Fibroblast of the aortic adventitia (primary cell): ENCODE measurements at regions not wholly inside any gene's neighbourhood (a gene's known extent, or its start where the extent isn't known, plus 50 kb on each side); places are given as distances from the start of the nearest gene placed in this dataset.

Source experiments
- DNase-seq: peaks from one replicate; pipeline ENCODE4 v3.0.0-alpha.2; 2010; ENCODE audit warnings: low read depth
- H3K4me3 ChIP-seq: 2 replicates; pipeline ENCODE4 v1.5.1; 2011; ENCODE audit warnings: low read depth, mild to moderate bottlenecking, control low read depth, low read length, moderate library complexity
- TF ChIP-seq, protein P1 (sequence below): IDR thresholded peaks from 2 replicates; pipeline ENCODE4 v1.5.1; 2011; ENCODE audit warnings: mild to moderate bottlenecking, low read length, control low read depth, inconsistent platforms; ENCODE audit not compliant: insufficient read depth

DNA sequence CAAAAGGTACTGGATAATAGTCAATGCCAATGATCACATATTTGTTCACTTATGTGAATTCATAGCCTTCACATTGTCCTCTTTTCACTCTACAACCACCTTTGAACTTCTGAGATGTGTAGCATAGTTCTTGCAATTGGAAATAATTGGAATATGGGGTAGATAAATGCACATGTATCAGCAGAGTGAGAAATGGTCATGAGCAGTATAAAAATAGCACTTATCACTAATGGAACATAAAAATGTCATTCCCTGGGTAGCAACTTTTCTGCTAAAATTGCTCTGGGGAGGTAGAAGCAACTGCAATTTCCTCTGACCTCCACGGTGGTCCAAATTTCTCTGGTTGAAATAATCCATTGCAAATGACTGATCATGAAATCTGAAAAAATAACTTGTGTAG, 1785.7 kb upstream of the FLRT2 start:
- no peak for DNase-seq
- TF ChIP-seq, protein P1, sequence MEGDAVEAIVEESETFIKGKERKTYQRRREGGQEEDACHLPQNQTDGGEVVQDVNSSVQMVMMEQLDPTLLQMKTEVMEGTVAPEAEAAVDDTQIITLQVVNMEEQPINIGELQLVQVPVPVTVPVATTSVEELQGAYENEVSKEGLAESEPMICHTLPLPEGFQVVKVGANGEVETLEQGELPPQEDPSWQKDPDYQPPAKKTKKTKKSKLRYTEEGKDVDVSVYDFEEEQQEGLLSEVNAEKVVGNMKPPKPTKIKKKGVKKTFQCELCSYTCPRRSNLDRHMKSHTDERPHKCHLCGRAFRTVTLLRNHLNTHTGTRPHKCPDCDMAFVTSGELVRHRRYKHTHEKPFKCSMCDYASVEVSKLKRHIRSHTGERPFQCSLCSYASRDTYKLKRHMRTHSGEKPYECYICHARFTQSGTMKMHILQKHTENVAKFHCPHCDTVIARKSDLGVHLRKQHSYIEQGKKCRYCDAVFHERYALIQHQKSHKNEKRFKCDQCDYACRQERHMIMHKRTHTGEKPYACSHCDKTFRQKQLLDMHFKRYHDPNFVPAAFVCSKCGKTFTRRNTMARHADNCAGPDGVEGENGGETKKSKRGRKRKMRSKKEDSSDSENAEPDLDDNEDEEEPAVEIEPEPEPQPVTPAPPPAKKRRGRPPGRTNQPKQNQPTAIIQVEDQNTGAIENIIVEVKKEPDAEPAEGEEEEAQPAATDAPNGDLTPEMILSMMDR, result no peak
- H3K4me3 ChIP-seq, result no peak overlapping the region

DNA sequence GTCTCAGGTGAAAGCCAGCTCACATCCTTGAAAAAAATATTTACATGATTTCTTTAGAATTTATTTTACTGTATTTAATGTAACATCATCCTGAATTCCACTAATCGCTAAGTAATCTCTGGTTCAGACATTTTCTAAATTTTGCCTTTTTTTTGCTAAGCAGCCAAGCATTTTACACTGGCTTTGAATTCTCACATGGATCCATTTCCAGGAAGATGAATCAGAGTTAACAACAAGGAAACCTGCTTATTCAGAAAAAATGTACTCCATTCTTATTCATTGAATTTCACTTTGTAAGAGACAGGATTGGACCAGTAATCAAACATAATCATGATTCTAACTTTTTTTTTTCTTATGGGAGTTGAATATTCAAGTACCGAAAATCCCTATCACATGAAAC, 1785.1 kb upstream of the FLRT2 start:
- TF ChIP-seq, protein P1, result no peak
- no peak for DNase-seq

DNA sequence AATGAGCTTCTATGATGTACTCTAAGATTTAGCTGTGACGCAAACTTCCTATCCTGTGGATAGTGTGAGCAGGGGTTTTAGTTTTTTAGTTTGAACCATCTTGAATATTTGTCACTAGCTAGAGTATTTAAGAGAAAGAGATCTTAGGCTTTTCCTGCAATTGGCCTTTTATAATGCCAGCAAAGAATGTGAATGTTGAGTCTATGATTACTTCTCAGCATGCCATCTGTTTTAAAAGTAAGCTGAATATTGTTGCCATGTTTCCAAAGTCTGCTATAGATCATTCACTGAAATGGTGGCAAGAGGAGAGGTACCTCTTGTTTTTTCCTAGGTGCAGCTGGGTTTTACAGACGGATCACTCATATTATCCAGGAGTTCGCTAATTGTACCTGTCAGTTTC, 1783.6 kb upstream of the FLRT2 start:
- no peak overlapping the region for H3K4me3 ChIP-seq
- TF ChIP-seq, protein P1, result no peak
- DNase-seq, result no peak

More for the DNA sequence above, 1785.1 kb upstream of the FLRT2 start:
- no peak overlapping the region for H3K4me3 ChIP-seq

DNA sequence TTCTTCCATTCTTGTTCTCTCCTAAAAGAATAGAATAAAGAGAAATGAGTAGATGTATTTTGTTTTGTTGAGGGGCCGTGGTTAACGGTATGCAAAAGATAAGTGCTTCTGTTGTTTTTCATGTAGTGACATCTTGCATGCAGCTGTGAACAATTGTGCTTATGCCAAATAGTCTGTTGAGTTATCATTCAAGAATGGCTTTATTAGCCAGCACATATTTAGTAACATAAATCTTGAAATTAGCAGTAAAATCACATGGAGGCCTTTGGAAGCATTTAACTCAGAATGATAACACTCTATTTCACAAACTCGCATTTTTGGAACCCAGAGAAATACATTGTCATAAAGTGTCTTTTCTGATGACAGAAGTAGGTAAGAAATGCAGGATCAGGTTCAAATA, 1772.0 kb upstream of the FLRT2 start:
- TF ChIP-seq, protein P1, result no peak
- DNase-seq, result no peak
- no peak overlapping the region for H3K4me3 ChIP-seq

DNA sequence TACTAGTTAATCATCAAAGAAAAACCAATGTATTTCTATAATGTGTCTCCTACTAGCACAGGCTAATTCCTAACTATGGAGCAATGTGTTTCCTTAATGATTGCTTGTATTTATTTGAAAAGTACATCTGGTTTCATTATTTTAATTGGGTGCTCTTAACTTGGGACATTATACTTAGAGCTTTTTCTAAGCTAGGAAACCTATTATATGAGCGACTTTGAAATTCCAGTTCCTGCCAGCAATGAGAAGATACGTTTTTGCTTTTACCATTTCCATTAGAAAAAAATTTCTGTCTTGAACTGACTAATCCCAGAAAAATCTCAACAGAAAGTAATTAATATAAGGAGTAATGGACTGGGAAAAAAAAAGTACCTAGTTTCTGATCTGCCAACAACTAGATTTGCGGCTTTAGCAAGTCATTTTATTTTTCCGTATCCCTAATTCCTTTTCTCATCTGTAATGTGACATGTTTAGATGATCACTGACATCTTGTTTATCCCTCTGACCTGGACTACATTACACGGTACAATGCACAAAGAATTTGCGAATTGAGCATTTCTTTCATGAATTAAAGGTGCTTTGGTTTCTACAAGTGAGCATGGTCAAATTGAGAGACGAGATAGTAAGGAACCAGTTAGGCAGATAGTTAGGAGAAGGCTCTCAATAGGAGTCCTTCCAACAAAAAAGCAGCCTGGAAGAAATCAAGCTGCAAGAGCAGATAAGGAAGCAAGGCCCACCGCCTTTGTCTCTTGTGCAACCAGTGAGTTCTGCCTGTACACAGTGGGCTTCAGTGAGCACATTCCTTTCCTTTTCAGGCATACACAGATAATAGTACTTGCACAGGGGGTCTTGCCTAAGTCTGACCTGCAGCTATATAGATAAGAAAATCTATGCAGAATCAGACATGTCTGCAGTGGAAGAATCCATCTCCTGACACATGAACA, 1765.0 kb upstream of the FLRT2 start:
- TF ChIP-seq, protein P1, result no peak
- no peak for DNase-seq
- no peak overlapping the region for H3K4me3 ChIP-seq

DNA sequence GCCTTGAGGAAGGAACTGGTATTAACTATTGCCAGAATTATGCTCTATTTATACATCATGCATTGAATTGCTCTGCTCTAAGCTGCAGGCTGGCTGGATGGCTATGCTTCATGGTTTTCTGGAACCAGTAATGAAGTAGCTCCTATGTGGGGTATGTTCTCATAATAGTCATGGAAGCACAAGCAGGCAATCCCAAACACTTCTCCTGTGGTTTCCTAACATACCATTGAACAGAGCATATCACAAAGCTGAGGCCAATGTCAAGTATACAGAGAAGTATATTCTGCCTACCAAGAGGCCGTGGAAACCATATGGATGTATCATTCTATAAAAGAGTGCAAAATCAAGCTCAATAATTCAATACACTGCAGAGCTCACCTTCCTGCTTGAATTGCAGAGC, 1752.4 kb upstream of the FLRT2 start:
- TF ChIP-seq, protein P1, result no peak
- no peak overlapping the region for H3K4me3 ChIP-seq
- DNase-seq, result no peak
